GM18502 (cell line): ENCODE measurements at regions not wholly inside any gene's neighbourhood (a gene's known extent, or its start where the extent isn't known, plus 50 kb on each side); places are given as distances from the start of the nearest gene placed in this dataset.
"Not testable (repeated sequence)": the region's sequence is repeated elsewhere in the genome, so short reads cannot be mapped to it uniquely, and the experiment has no call there.

Experiments
- ATAC-seq: cut with Tn5 transposase; IDR thresholded peaks from one replicate; pipeline ENCODE4 v1.9.1; 2021; ENCODE audit warnings: mild to moderate bottlenecking; ENCODE audit not compliant: unreplicated experiment, poor library complexity

GRCh38 chr6:153984811-153985210 is 54.2 kb upstream of the OPRM1 start:
- no peak for ATAC-seq

GRCh38 chr6:153980171-153980570 is 58.9 kb upstream of the OPRM1 start:
- no peak for ATAC-seq

- ATAC-seq: not testable (repeated sequence)
Measured at GRCh38 chr6:153978911-153979548, 60.0 kb upstream of the OPRM1 start.

- ATAC-seq: no peak
Measured at GRCh38 chr6:153976921-153977693, 61.9 kb upstream of the OPRM1 start.

GRCh38 chr6:153966001-153966400 is 73.0 kb upstream of the OPRM1 start:
- ATAC-seq: no peak

- peak; percentile 34 for ATAC-seq
Measured at GRCh38 chr6:153963352-153963751, 75.7 kb upstream of the OPRM1 start.

- ATAC-seq: no peak
Measured at GRCh38 chr6:153962555-153962954, 76.5 kb upstream of the OPRM1 start.

GRCh38 chr6:153960741-153961140 is 78.3 kb upstream of the OPRM1 start:
- no peak for ATAC-seq

- no peak for ATAC-seq
Measured at GRCh38 chr6:153960281-153960680, 78.8 kb upstream of the OPRM1 start.

GRCh38 chr6:153959276-153959675 is 79.8 kb upstream of the OPRM1 start:
- no peak for ATAC-seq

GRCh38 chr6:153958860-153959259 is 80.2 kb upstream of the OPRM1 start:
- no peak for ATAC-seq

- peak; percentile 97 for ATAC-seq
Measured at GRCh38 chr6:153957394-153957793, 81.6 kb upstream of the OPRM1 start.

GRCh38 chr6:153956808-153957207 is 82.2 kb upstream of the OPRM1 start:
- no peak for ATAC-seq

GRCh38 chr6:153949616-153950015 is 89.4 kb upstream of the OPRM1 start:
- ATAC-seq: no peak

- peak; percentile 72 for ATAC-seq
Measured at GRCh38 chr6:153947808-153948447, 91.1 kb upstream of the OPRM1 start.

- ATAC-seq: no peak
Measured at GRCh38 chr6:153944201-153944600, 94.8 kb upstream of the OPRM1 start.

GRCh38 chr6:153942361-153942760 is 96.7 kb upstream of the OPRM1 start:
- ATAC-seq: peak; percentile 68

GRCh38 chr6:153941768-153942167 is 97.3 kb upstream of the OPRM1 start:
- peak; percentile 16 for ATAC-seq

GRCh38 chr6:153938876-153939275 is 100.2 kb upstream of the OPRM1 start:
- no peak for ATAC-seq

- no peak for ATAC-seq
Measured at GRCh38 chr6:153931431-153931830, 107.6 kb upstream of the OPRM1 start.

- ATAC-seq: no peak
Measured at GRCh38 chr6:153927867-153928266, 111.2 kb upstream of the OPRM1 start.
